PFSK-1 (cell line): ENCODE measurements at regions not wholly inside any gene's neighbourhood (a gene's known extent, or its start where the extent isn't known, plus 50 kb on each side); places are given as distances from the start of the nearest gene placed in this dataset.

Experiments
- FOXP2 ChIP-seq: optimal IDR thresholded peaks from 2 replicates; pipeline ENCODE3; 2011; ENCODE audit warnings: borderline replicate concordance, control low read depth, inconsistent platforms; ENCODE audit not compliant: insufficient read depth; ENCODE audit errors: extremely low read length, extremely low read depth
- POLR2AphosphoS5 ChIP-seq: IDR thresholded peaks from 2 replicates; pipeline ENCODE4 v1.6.1; 2012; ENCODE audit warnings: low read depth, mild to moderate bottlenecking, control low read depth, low read length, moderate library complexity
- SIN3A ChIP-seq: IDR thresholded peaks from 2 replicates; pipeline ENCODE4 v1.6.1; 2012; ENCODE audit warnings: mild to moderate bottlenecking, low read length, moderate library complexity, borderline replicate concordance; ENCODE audit not compliant: insufficient read depth
- TAF1 ChIP-seq: IDR thresholded peaks from 2 replicates; pipeline ENCODE4 v1.6.1; 2012; ENCODE audit warnings: low read length, control low read depth, borderline replicate concordance; ENCODE audit not compliant: insufficient read depth
- TF ChIP-seq, protein P1 (sequence below), 2 experiments: IDR thresholded peaks; 2 replicates each; pipeline versions ENCODE4 v1.6.1 to v1.8.0; 2011 to 2012; ENCODE audit warnings: low read depth in 2 of 2, low read length in 2 of 2, control low read depth in 1 of 2, inconsistent platforms in 1 of 2, mild to moderate bottlenecking in 1 of 2, moderate library complexity in 1 of 2; ENCODE audit not compliant: insufficient read depth in 1 of 2

DNA sequence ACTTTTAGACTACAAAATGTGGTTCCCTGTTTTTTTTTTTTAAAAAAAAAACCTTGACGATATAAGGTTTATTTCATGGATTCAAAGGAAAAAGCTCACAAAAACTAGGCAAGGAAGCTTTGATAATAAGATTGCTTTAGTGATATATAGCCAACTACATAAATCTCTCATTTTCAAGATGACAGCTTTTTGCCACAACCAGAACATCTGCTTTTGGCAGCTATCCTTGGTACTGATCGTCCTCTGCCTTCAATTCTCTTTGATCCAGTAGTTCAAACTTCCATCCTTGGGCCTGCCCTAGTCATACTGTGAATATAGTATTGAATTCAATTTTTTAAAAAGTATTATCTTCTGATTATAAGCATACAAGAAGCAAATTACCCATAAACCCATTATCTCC is 72.9 kb upstream of the CD53 start:
- TF ChIP-seq POLR2AphosphoS5 (no peak), SIN3A (no peak), FOXP2 (no peak), TAF1 (no peak)
- TF ChIP-seq, protein P1, sequence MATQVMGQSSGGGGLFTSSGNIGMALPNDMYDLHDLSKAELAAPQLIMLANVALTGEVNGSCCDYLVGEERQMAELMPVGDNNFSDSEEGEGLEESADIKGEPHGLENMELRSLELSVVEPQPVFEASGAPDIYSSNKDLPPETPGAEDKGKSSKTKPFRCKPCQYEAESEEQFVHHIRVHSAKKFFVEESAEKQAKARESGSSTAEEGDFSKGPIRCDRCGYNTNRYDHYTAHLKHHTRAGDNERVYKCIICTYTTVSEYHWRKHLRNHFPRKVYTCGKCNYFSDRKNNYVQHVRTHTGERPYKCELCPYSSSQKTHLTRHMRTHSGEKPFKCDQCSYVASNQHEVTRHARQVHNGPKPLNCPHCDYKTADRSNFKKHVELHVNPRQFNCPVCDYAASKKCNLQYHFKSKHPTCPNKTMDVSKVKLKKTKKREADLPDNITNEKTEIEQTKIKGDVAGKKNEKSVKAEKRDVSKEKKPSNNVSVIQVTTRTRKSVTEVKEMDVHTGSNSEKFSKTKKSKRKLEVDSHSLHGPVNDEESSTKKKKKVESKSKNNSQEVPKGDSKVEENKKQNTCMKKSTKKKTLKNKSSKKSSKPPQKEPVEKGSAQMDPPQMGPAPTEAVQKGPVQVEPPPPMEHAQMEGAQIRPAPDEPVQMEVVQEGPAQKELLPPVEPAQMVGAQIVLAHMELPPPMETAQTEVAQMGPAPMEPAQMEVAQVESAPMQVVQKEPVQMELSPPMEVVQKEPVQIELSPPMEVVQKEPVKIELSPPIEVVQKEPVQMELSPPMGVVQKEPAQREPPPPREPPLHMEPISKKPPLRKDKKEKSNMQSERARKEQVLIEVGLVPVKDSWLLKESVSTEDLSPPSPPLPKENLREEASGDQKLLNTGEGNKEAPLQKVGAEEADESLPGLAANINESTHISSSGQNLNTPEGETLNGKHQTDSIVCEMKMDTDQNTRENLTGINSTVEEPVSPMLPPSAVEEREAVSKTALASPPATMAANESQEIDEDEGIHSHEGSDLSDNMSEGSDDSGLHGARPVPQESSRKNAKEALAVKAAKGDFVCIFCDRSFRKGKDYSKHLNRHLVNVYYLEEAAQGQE (IDR thresholded peaks at IDR 0.05; ENCODE audit: insufficient read depth in 1 of 2, low read depth in 2 of 2, low read length in 2 of 2), result peak; percentile 57 to 91; a peak in 3 of 4 replicates
